ENCODE measurements at regions not wholly inside any gene's neighbourhood (a gene's known extent, or its start where the extent isn't known, plus 50 kb on each side); places are given as distances from the start of the nearest gene placed in this dataset.

- TF ChIP-seq EZH2 (IDR thresholded peaks at IDR 0.05; ENCODE audit: low read length, unreplicated experiment) (no peak), EZH2phosphoT487 (IDR thresholded peaks at IDR 0.05; ENCODE audit: borderline replicate concordance, low read length) (no peak), CTCF (conservative IDR thresholded peaks at IDR 0.05; ENCODE audit: low read depth, low read length) (no peak)
- ATAC-seq: no peak
- Histone ChIP-seq H3K27ac (ENCODE audit: low read length) (no peak overlapping the region), H3K36me3 (ENCODE audit: low read depth, low read length) (no peaks in the 10 kb centered on the region), H3K79me2 (ENCODE audit: low read length) (no peaks in the 10 kb centered on the region), H3K9me2 (replicated peaks; ENCODE audit: low read length) (no peaks in the 10 kb centered on the region), H3K4me2 (ENCODE audit: low read length) (no peak overlapping the region), H3K9ac (ENCODE audit: low read length) (no peak overlapping the region), H3F3A (ENCODE audit: low read length, unreplicated experiment) (no peaks in the 10 kb centered on the region), H3K9me3 (ENCODE audit: low read length) (no peaks in the 10 kb centered on the region), H3K27me3 (ENCODE audit: low read length) (no peaks in the 10 kb centered on the region), H4K20me1 (ENCODE audit: low read length) (no peaks in the 10 kb centered on the region), H3K4me3 (ENCODE audit: low read length) (no peak overlapping the region), H2AFZ (ENCODE audit: low read length) (no peak overlapping the region), H3K4me1 (ENCODE audit: insufficient read depth, low read length) (peaks cover 7% of the 10 kb centered on the region)
- intact Hi-C loops (cut with micrococcal nuclease): loop anchor here (10.0 kb wide), 1 partner anchor 508 kb away; no protein-coding TSS in a partner anchor
- ChIA-PET POLR2A (ENCODE audit: unreplicated experiment) (no interaction called here), CTCF (no interaction called here)
- peak; percentile 17 for DNase-seq
- BruUV-seq (replicated peaks): no TSS peak
Measured at GRCh38 chr10:58956926-58957325, 219.5 kb upstream of the PHYHIPL start.

DNA sequence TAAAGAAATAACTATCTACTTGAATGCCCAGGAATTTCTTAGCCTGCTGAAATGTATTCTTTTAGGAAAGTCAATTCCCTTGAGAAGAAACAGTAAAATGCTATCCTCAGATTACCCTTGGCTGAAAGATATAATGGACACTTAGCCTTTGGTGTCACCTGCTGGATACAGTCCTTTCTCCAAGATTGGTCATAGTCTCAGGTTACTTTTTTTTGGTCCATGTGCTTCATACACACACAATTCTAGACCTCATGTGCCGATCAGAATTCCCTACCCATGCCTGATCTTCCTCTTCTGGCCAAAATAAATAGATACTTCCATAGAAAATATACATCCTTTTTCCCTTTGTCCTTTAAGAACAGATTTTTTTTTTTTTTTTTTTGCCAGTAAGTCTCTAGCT is 218.9 kb upstream of the PHYHIPL start:
- Histone ChIP-seq H3K9me2 (replicated peaks; ENCODE audit: low read length) (no peaks in the 10 kb centered on the region), H3K36me3 (ENCODE audit: low read depth, low read length) (no peaks in the 10 kb centered on the region), H2AFZ (ENCODE audit: low read length) (no peak overlapping the region), H3F3A (ENCODE audit: low read length, unreplicated experiment) (no peaks in the 10 kb centered on the region), H3K4me1 (ENCODE audit: insufficient read depth, low read length) (peaks cover 1% of the 10 kb centered on the region), H4K20me1 (ENCODE audit: low read length) (no peaks in the 10 kb centered on the region), H3K9me3 (ENCODE audit: low read length) (no peaks in the 10 kb centered on the region), H3K4me3 (ENCODE audit: low read length) (no peak overlapping the region), H3K4me2 (ENCODE audit: low read length) (no peak overlapping the region), H3K79me2 (ENCODE audit: low read length) (no peaks in the 10 kb centered on the region), H3K9ac (ENCODE audit: low read length) (no peak overlapping the region), H3K27me3 (ENCODE audit: low read length) (no peaks in the 10 kb centered on the region), H3K27ac (ENCODE audit: low read length) (no peak overlapping the region)
- ChIA-PET CTCF (no interaction called here), POLR2A (ENCODE audit: unreplicated experiment) (no interaction called here)
- ATAC-seq (no peak), DNase-seq (no peak)
- no peak for TF ChIP-seq EZH2 (IDR thresholded peaks at IDR 0.05; ENCODE audit: low read length, unreplicated experiment)
- no peak for TF ChIP-seq EZH2phosphoT487 (IDR thresholded peaks at IDR 0.05; ENCODE audit: borderline replicate concordance, low read length)
- no peak for TF ChIP-seq CTCF (conservative IDR thresholded peaks at IDR 0.05; ENCODE audit: low read depth, low read length)
- intact Hi-C loops (cut with micrococcal nuclease): loop anchor here (10.0 kb wide), 1 partner anchor 507 kb away; no protein-coding TSS in a partner anchor
- BruUV-seq (replicated peaks): no TSS peak

GRCh38 chr10:58963101-58963534 is 213.3 kb upstream of the PHYHIPL start:
- no peaks in the 10 kb centered on the region for H4K20me1 ChIP-seq (ENCODE audit: low read length)
- ChIA-PET CTCF (no interaction called here), POLR2A (ENCODE audit: unreplicated experiment) (no interaction called here)
- H3K9me3 ChIP-seq (ENCODE audit: low read length): no peaks in the 10 kb centered on the region
- no peaks in the 10 kb centered on the region for H3K36me3 ChIP-seq (ENCODE audit: low read depth, low read length)
- H3K9me2 ChIP-seq (replicated peaks; ENCODE audit: low read length): no peaks in the 10 kb centered on the region
- intact Hi-C loops (cut with micrococcal nuclease): no loop called here
- no peaks in the 10 kb centered on the region for H3F3A ChIP-seq (ENCODE audit: low read length, unreplicated experiment)
- no peak overlapping the region for H3K4me3 ChIP-seq (ENCODE audit: low read length)
- no peak overlapping the region for H2AFZ ChIP-seq (ENCODE audit: low read length)
- H3K4me2 ChIP-seq (ENCODE audit: low read length): no peak overlapping the region
- no peaks in the 10 kb centered on the region for H3K79me2 ChIP-seq (ENCODE audit: low read length)
- BruUV-seq (replicated peaks): no TSS peak
- no peak overlapping the region for H3K9ac ChIP-seq (ENCODE audit: low read length)
- TF ChIP-seq EZH2 (IDR thresholded peaks at IDR 0.05; ENCODE audit: low read length, unreplicated experiment): no peak
- no peak for TF ChIP-seq EZH2phosphoT487 (IDR thresholded peaks at IDR 0.05; ENCODE audit: borderline replicate concordance, low read length)
- TF ChIP-seq CTCF (conservative IDR thresholded peaks at IDR 0.05; ENCODE audit: low read depth, low read length): peak; percentile 72
- peaks cover 7% of the 10 kb centered on the region for H3K27me3 ChIP-seq (ENCODE audit: low read length)
- DNase-seq (peak; percentile 42), ATAC-seq (no peak; the same call in 1 of the 2 replicates)
- no peaks in the 10 kb centered on the region for H3K4me1 ChIP-seq (ENCODE audit: insufficient read depth, low read length)
- H3K27ac ChIP-seq (ENCODE audit: low read length): no peak overlapping the region

All from PC-3 (cell line).